ENCODE measurements at regions not wholly inside any gene's neighbourhood (a gene's known extent, or its start where the extent isn't known, plus 50 kb on each side); places are given as distances from the start of the nearest gene placed in this dataset.

- no peak for DNase-seq (ENCODE audit: low spot score)
Measured at GRCh38 chr15:79373113-79373512, 59.0 kb upstream of the MINAR1 start.

DNA sequence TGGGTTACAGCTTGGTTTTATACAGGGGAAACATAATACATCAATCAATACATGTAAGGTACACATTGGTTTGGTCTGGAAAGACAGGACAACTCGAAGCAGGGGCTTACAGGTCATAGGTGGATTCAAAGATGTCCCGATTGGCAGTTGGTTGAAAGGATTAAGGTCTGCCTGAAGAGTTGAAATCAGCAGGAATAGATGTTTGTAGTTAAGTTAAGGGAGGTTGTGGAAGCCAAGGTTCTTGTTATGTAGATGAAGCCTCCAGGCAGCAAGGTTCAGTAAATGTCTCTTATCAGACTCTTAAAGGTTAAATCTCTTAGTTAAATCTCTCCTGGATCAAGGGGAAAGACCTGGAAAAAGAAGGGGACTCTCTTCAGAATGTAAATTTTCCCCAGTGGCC lies 58.4 kb upstream of the MINAR1 start:
- DNase-seq (ENCODE audit: low spot score): no peak

DNA sequence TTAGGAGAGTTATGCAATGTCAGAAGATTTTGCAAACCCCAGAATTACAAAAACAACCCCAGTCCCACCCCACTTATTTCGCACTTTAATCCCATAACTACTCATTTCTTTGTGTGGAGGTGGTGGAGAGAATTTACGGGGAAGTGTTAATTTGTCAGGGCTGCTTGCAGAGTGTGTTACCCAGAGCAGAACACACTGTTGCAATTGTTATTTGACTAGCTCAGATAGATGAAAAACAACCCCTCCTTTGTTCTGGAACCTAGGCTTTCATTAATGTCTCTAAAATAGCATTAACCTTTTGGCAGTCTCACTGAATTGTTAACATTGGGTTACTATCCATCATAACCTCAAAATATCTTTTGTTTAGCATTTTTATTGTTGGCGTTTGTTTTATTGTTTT lies 55.8 kb upstream of the MINAR1 start:
- no peak for DNase-seq (ENCODE audit: low spot score)

DNA sequence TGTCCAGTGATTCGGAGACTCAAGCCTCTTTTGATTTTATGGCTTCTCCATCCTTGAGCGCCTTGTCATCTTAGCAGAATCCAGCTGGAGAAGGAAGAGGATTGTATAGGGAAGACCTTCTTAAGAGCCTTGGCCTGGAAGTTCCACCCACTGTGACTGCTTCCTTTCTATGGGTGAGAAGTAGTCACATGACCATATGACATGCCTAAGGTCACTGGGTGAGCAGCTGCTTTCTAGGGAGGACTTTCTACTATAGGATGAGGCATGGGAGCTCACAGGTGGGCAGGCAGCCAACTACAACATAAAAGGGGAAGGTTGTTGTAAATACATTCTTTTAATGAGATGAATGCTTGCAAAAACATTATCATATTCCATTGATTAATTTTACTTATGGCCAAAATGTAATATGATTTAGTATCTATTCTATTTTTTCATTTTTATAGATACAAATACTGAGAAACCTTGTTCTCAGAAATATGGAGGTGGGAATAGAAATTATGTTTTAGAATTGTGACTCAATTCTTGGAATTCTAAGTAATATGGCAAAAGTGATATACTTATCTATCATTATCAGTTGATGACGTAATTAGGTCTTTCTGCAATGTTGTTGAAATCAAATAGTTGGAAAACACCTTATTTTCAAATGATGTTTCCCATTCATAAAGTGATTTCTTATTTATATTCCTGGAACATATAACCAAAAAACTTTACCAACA lies 53.6 kb upstream of the MINAR1 start:
- no peak for DNase-seq (ENCODE audit: low spot score)

DNA sequence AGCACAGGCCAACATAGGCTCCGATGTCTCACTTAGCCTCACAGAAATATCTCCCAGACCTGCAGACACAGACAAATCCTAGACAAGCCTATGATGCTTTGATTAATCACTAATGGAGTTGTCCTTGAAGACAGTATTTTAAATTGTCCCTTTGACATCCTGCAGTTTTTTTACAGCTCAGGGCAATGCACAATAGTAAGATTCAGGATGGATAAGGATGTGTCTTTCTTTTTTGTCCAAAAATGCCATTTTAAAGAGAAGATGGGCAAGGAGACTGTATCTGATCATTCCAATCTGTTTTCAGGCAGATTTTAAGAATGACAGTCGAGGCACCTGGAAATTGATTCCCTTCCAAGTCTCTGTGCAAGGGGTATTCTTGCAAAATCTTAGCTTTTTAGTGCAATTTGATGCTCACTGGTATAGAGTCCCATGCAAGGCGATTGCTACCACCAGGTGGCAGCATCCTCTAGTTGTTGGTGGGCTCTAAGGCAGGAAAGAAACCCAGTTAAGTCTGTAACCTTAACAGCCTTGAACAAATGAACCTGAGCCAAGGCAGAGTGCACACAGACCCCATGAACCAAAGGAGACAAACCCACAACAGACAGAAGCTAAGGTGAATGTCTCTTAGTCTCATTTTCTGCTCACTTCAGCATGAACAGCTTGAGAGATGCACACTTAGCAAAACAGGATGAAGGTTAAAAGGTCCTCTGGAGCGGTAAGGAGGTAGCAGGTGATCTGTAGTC lies 51.2 kb upstream of the MINAR1 start:
- DNase-seq (ENCODE audit: low spot score): peak; percentile 89

DNA sequence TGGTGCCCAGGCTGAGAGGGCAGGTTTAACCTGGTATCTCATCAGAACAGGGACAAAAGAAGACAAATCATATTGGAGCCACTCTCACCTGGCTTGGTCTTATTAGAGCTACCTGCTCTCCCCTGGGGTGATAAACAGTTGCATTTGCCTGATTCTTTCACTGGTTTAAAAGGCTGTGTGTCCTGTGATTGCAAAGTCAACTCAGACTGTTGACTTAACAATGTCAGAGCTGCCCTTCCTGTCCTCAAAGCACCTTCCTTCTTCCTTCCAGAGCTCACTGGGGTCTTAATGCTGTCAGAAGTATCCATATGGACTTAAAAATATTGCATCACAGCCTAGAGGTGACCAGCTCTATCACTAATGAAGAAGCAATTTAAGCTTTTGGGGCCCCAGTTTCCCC lies 50.5 kb upstream of the MINAR1 start:
- DNase-seq (ENCODE audit: low spot score): no peak

All from HT-29 (cell line).